ENCODE measurements at regions not wholly inside any gene's neighbourhood (a gene's known extent, or its start where the extent isn't known, plus 50 kb on each side); places are given as distances from the start of the nearest gene placed in this dataset.

DNA sequence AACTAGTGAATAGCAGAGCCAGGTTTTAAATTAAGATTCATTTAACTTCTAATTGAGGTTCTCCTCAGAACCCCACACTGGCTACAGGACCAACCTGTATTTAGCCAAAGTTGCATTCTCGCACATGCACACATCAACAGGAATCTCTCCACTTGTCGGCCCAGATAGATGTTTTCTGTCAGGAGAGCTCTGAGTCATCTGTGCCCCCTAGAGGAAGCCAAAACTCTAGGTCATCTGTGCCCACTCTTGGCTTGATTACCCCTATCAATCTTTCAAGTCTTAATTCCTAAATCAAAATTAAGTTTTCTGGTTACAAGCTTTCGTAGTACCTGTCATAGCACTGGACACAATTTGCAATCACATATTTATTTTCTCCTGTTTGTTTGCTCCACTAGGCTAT lies 104.9 kb upstream of the EOMES start:
- H3K27me3 ChIP-seq (ENCODE audit: insufficient read depth in 3 of 3, low read length in 2 of 3) = no peaks in the 10 kb centered on the region
- no peak overlapping the region for H3K27ac ChIP-seq
- H3K36me3 ChIP-seq (ENCODE audit: insufficient read depth in 1 of 2, low read depth in 1 of 2) = no peaks in the 10 kb centered on the region
- intact Hi-C loops (cut with DNase I) = no loop called here
- DNase-seq = no peak
- WGBS, 3 donors = 57 to 58% (median 57%) methylated on average over 3 of the region's 3 CpGs
- no peaks in the 10 kb centered on the region for H3K9me3 ChIP-seq
- TF ChIP-seq CTCF (IDR thresholded peaks at IDR 0.05) = no peak
- no peak overlapping the region for H3K4me3 ChIP-seq
- H3K4me1 ChIP-seq = no peaks in the 10 kb centered on the region
- ATAC-seq = no peak

DNA sequence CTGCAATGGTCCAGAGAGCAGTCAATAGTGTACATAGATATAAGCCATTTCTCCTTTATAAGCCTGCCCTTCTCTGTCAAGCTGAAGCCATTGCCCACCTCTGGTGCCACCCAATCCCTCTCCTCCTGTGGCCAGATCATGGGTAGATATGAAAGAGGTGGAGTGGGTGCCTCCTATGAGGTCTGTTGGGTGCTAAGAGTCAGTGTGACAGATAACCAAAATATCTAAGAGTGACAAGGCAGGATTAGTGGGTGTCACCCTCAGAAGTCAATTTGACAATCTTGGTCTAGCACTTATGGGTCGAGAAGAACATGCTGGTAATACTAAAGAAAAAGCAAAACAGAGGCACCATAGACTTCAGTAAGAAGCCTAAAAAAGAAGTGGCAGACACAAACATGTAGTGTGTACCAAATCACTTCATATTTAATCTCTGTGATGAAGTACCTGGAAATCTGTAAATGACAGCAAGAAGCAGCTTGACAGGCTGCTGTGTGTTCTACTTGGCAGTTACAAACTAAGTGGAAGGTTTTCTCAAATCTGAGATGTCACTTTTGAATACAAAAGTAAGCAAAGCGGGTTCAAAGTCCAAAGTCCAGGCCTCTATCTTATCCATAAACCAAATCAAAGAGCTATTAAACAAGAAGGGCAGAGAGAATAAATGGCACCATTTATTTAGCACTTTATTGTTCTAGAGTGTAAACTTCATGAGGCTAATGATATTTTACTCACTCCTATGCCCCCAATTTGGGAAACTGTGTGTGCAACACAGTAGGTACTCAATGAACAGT lies 118.9 kb upstream of the EOMES start:
- 71 to 73% (median 73%) methylated on average over 2 of the region's 2 CpGs for WGBS, 3 donors
- no peak for TF ChIP-seq CTCF (IDR thresholded peaks at IDR 0.05)
- no peaks in the 10 kb centered on the region for H3K4me1 ChIP-seq
- H3K27ac ChIP-seq = no peak overlapping the region
- H3K27me3 ChIP-seq (ENCODE audit: insufficient read depth in 3 of 3, low read length in 2 of 3) = no peaks in the 10 kb centered on the region
- DNase-seq (no peak), ATAC-seq (no peak)
- no peak overlapping the region for H3K4me3 ChIP-seq
- no peaks in the 10 kb centered on the region for H3K36me3 ChIP-seq (ENCODE audit: insufficient read depth in 1 of 2, low read depth in 1 of 2)
- no peaks in the 10 kb centered on the region for H3K9me3 ChIP-seq
- intact Hi-C loops (cut with DNase I) = no loop called here

GRCh38 chr3:27844052-27844675 lies 122.0 kb upstream of the EOMES start:
- Histone ChIP-seq H3K4me3 (no peak overlapping the region), H3K27me3 (ENCODE audit: insufficient read depth in 3 of 3, low read length in 2 of 3) (no peaks in the 10 kb centered on the region), H3K27ac (no peak overlapping the region), H3K4me1 (no peaks in the 10 kb centered on the region), H3K36me3 (ENCODE audit: insufficient read depth in 1 of 2, low read depth in 1 of 2) (no peaks in the 10 kb centered on the region), H3K9me3 (no peaks in the 10 kb centered on the region)
- DNase-seq = no peak
- no peak for ATAC-seq
- intact Hi-C loops (cut with DNase I) = no loop called here
- 81 to 89% (median 85%) methylated on average over 1 of the region's 1 CpG for WGBS, 3 donors
- no peak for TF ChIP-seq CTCF (IDR thresholded peaks at IDR 0.05)

DNA sequence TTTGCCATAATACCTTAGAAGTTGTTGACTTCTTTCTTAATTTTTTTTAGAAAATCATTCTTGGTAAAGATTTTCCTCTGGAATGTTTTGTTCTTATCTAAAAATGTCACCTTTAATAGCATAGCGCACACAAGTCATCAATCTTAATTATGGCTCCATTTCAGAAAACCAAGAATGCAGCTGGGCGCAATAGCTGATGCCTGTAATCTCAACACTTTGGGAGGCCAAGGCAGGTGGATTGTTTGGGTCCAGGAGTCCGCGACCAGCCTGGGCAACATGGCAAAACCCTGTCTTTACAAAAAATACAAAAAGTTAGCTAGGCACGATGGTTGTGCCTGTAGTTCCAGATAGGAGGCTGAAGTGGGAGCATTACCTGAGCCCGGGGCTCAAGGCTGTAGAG lies 125.6 kb upstream of the EOMES start:
- DNase-seq = no peak
- intact Hi-C loops (cut with DNase I) = no loop called here
- TF ChIP-seq CTCF (IDR thresholded peaks at IDR 0.05) = no peak
- H3K27ac ChIP-seq = no peak overlapping the region
- 68 to 72% (median 72%) methylated on average over 6 of the region's 6 CpGs for WGBS, 3 donors
- no peaks in the 10 kb centered on the region for H3K4me1 ChIP-seq
- ATAC-seq = no peak
- H3K4me3 ChIP-seq = no peak overlapping the region
- no peaks in the 10 kb centered on the region for H3K27me3 ChIP-seq (ENCODE audit: insufficient read depth in 3 of 3, low read length in 2 of 3)
- no peaks in the 10 kb centered on the region for H3K36me3 ChIP-seq (ENCODE audit: insufficient read depth in 1 of 2, low read depth in 1 of 2)
- H3K9me3 ChIP-seq = no peaks in the 10 kb centered on the region
